Sigmoid colon (tissue), 6 donors: ENCODE measurements at regions not wholly inside any gene's neighbourhood (a gene's known extent, or its start where the extent isn't known, plus 50 kb on each side); places are given as distances from the start of the nearest gene placed in this dataset.
"Not testable (repeated sequence)": the region's sequence is repeated elsewhere in the genome, so short reads cannot be mapped to it uniquely, and the experiment has no call there.

Experiments
- DNase-seq: peaks from one replicate; pipeline ENCODE4 v3.0.0-alpha.2; 2019
- H3K27ac ChIP-seq, 4 donors: fragments of 200-600 bp; sonication (generic); one replicate each; pipeline ENCODE4 v1.5.1; 2016 to 2019; ENCODE audit warnings: mild to moderate bottlenecking in 1 of 4
- H3K27me3 ChIP-seq, 3 donors: fragments of 200-600 bp; sonication (generic); one replicate each; pipeline ENCODE4 v1.5.1; 2019; ENCODE audit warnings: mild to moderate bottlenecking in 1 of 3
- H3K36me3 ChIP-seq, 4 donors: fragments of 200-600 bp; sonication (generic); one replicate each; pipeline ENCODE4 v1.5.1; 2016 to 2019
- H3K4me1 ChIP-seq, 4 donors: fragments of 200-600 bp; sonication (generic); one replicate each; pipeline ENCODE4 v1.5.1; 2017 to 2019
- H3K4me3 ChIP-seq, 4 donors: fragments of 200-600 bp; sonication (generic); one replicate each; pipeline ENCODE4 v1.5.1; 2017 to 2019; ENCODE audit warnings: mild to moderate bottlenecking in 2 of 4, moderate library complexity in 1 of 4
- H3K9me3 ChIP-seq, 4 donors: fragments of 200-600 bp in 3 of 4; sonication (generic) in 3 of 4; one replicate each; pipeline versions ENCODE4 v1.5.1 to v1.6.1; 2013 to 2019
- EP300 ChIP-seq, 4 donors: sonication (generic); formaldehyde crosslinking; IDR thresholded peaks; one replicate each; pipeline ENCODE4 v1.6.1; 2017; ENCODE audit warnings: antibody characterized with exemption in 4 of 4
- POLR2A ChIP-seq, 2 donors: fragments of 450-650 bp; IDR thresholded peaks; one replicate each; pipeline ENCODE4 v1.6.1; 2016; ENCODE audit warnings: antibody characterized with exemption in 2 of 2, mild to moderate bottlenecking in 2 of 2, moderate library complexity in 2 of 2
- POLR2AphosphoS5 ChIP-seq, 4 donors: sonication (generic); formaldehyde crosslinking; IDR thresholded peaks; one replicate each; pipeline ENCODE4 v1.6.1; 2017; ENCODE audit warnings: antibody characterized with exemption in 4 of 4
- WGBS, 2 donors: extraction: QIAGEN DNeasy Blood & Tissue Kit; methylation state at CpG; one replicate each; pipeline ENCODE4 v1.1.7; 2013; 5-methylcytosine and 5-hydroxymethylcytosine counted together
- intact Hi-C: fragments of 100-400 bp; cut with DNase I; formaldehyde crosslinking; loops from one replicate; pipeline ENCODE4 v1.15.1; 2023
- TF ChIP-seq, protein P1 (sequence below), 4 experiments: fragments of 450-650 bp in 3 of 4; fragments of 200-600 bp in 1 of 4; IDR thresholded peaks; one replicate each; pipeline ENCODE4 v1.5.1; 2016 to 2019; ENCODE audit warnings: antibody characterized with exemption in 4 of 4, mild to moderate bottlenecking in 3 of 4, moderate library complexity in 2 of 4
- donor health status: healthy with polysubstance abuse.
- donor health status: healthy.

DNA sequence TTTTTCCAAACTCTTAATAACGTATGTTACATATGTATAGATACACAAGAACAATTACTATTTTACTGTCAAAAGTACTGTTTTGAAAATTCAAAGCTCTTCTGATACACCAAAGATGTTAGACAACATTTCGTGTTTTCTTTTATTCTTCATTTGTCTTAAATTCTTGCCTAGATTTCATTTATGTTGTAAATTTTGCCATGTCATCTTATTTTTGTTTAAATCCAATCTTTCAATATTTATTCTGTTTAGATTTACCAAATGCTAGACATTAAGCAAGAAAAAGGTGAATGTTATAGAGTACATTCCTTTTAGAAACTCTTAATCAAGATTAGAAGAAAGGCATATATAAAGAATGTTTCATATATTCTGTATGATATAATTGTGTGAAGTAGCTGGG is 876.9 kb downstream of the KCNT2 start:
- Histone ChIP-seq H3K27ac (no peak overlapping the region), H3K9me3 (no peaks in the 10 kb centered on the region), H3K36me3 (no peaks in the 10 kb centered on the region), H3K4me3 (no peak overlapping the region), H3K27me3 (no peaks in the 10 kb centered on the region), H3K4me1 (no peaks in the 10 kb centered on the region)
- intact Hi-C loops: no loop called here
- no peak for DNase-seq
- WGBS, 2 donors: 91 to 94% methylated on average over 2 of the region's 2 CpGs
- TF ChIP-seq POLR2A (IDR thresholded peaks at IDR 0.05) (no peak), POLR2AphosphoS5 (IDR thresholded peaks at IDR 0.05) (no peak), EP300 (IDR thresholded peaks at IDR 0.05) (no peak)
- TF ChIP-seq, protein P1, sequence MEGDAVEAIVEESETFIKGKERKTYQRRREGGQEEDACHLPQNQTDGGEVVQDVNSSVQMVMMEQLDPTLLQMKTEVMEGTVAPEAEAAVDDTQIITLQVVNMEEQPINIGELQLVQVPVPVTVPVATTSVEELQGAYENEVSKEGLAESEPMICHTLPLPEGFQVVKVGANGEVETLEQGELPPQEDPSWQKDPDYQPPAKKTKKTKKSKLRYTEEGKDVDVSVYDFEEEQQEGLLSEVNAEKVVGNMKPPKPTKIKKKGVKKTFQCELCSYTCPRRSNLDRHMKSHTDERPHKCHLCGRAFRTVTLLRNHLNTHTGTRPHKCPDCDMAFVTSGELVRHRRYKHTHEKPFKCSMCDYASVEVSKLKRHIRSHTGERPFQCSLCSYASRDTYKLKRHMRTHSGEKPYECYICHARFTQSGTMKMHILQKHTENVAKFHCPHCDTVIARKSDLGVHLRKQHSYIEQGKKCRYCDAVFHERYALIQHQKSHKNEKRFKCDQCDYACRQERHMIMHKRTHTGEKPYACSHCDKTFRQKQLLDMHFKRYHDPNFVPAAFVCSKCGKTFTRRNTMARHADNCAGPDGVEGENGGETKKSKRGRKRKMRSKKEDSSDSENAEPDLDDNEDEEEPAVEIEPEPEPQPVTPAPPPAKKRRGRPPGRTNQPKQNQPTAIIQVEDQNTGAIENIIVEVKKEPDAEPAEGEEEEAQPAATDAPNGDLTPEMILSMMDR (IDR thresholded peaks at IDR 0.05): no peak

DNA sequence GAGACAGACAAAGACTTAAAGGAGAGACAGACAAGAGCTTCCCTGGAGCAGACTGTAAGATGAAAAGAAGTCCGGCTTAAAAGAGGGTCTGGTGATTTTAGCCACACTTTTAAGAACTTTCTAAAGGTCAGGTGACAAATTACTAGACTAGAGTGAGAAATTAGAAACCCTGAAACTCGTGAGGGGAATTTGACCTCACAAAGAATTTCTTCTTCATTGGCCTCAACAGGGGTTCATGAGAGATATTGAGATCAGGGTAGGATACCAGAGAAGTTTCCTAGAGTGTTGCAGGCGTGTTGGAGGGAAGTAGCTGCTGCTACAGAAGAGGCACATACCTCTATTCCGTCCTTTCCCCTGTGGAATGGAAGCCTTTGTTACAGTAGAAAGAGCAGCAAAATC is 884.4 kb downstream of the KCNT2 start:
- WGBS, 2 donors: 86 to 91% methylated on average over 4 of the region's 4 CpGs

DNA sequence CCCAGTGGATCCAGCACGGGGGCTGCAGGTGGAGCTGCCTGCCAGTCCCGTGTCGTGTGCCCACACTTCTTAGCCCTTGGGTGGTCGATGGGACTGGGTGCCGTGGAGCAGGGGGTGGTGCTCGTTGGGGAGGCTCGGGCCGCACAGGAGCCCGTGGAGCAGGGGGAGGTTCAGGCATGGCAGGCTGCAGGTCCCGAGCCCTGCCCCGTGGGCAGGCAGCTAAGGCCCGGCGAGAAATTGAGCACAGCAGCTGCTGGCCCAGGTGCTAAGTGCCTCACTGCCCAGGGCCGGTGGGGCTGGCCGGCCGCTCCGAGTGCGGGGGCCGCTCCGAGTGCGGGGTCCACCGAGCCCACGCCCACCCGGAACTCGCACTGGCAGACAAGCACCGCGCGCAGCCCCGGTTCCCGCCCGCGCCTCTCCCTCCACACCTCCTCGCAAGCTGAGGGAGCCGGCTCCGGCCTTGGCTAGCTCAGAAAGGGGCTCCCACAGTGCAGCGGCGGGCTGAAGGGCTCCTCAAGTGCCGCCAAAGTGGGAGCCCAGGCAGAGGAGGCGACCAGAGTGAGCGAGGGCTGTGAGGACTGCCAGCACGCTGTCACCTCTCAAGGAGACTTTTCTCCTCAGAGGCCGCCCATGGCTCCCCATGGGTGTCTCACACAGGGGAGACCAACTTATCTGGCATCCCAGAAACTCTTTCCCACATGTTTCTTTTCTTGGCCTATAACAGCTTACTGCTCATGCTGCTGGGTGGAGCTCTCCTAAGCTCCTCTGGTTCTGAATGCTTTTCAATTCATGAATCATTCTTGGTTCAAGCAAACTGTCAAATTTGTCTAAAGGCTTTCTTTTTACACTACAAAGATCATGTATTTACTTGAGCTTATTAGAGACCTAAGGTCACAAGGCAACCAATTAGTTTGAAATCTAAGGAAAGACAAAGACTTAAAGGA is 885.1 kb downstream of the KCNT2 start:
- H3K36me3 ChIP-seq, H3K9me3 ChIP-seq, H3K27ac ChIP-seq, H3K4me1 ChIP-seq, intact Hi-C loops, H3K27me3 ChIP-seq, H3K4me3 ChIP-seq, DNase-seq: not testable (repeated sequence)
- WGBS, 2 donors: 96 to 97% methylated on average over 42 of the region's 42 CpGs

More for the DNA sequence above, 884.4 kb downstream of the KCNT2 start:
- TF ChIP-seq POLR2A (IDR thresholded peaks at IDR 0.05) (no peak), POLR2AphosphoS5 (IDR thresholded peaks at IDR 0.05) (no peak), EP300 (IDR thresholded peaks at IDR 0.05) (no peak)
- TF ChIP-seq, protein P1 (IDR thresholded peaks at IDR 0.05): no peak
- H3K9me3 ChIP-seq: no peaks in the 10 kb centered on the region
- H3K27me3 ChIP-seq: no peaks in the 10 kb centered on the region
- intact Hi-C loops: no loop called here
- H3K4me3 ChIP-seq: no peak overlapping the region
- no peak overlapping the region for H3K27ac ChIP-seq
- no peaks in the 10 kb centered on the region for H3K36me3 ChIP-seq
- no peaks in the 10 kb centered on the region for H3K4me1 ChIP-seq
- DNase-seq: no peak

DNA sequence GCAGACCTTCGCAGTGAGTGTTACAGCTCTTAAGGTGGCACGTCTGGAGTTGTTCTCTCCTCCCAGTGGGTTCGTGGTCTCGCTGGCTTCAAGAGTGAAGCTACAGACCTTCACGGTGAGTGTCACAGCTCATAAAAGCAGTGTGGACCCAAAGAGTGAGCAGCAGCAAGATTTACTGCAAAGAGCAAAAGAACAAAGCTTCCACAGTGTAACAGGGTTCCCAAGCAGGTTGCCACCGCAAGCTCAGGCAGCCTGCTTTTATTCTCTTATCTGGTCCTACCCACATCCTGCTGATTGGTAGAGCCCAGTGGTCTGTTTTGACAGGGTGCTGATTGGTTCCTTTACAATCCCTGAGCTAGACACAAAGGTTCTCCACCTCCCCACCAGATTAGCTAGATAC is 886.1 kb downstream of the KCNT2 start:
- DNase-seq, H3K9me3 ChIP-seq, H3K27ac ChIP-seq, H3K4me1 ChIP-seq, H3K4me3 ChIP-seq, intact Hi-C loops, H3K27me3 ChIP-seq, H3K36me3 ChIP-seq: not testable (repeated sequence)
- 25 to 79% methylated on average over 6 of the region's 6 CpGs for WGBS, 2 donors

DNA sequence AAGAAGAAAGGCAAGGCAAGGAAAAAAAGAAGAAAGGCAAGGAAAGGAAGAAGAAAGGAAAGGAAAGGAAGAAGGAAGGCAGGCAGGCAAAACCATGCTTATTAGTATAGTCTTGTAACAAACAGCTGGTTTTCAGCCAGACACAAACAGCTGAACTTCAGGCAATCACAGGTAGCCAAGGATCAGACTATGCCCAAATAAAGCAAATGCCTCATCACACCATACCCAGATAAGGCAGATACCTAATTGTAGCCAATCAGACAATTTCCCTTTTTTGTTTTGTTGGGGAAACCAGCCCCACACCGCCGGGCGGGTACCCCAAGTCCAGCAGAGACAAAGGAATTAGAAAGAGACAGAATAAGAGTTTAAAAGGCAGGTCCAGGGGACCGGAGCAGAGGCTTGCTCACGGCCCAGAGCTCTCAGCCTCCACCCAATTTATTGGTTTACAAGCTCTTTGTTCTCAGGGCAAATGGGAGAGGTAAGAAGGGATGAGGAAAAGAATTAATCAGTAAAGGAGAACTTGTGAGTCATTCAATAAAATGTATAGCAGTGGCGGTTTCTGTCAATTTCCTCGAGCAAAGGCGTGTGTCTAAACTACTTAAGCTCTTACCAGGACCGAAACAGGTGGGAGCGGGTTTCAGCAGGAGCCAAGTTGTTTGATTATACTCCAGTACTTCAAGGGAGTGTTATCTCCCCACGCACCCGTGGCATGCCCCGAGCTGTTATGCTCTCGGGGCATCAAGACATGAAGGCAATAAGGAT is 886.8 kb downstream of the KCNT2 start:
- no peak for DNase-seq
- Histone ChIP-seq H3K27ac (no peak overlapping the region), H3K27me3 (no peaks in the 10 kb centered on the region), H3K9me3 (no peaks in the 10 kb centered on the region), H3K36me3 (no peaks in the 10 kb centered on the region), H3K4me1 (no peaks in the 10 kb centered on the region), H3K4me3 (no peak overlapping the region)
- TF ChIP-seq, protein P1 (IDR thresholded peaks at IDR 0.05): no peak
- TF ChIP-seq EP300 (IDR thresholded peaks at IDR 0.05) (no peak), POLR2A (IDR thresholded peaks at IDR 0.05) (no peak), POLR2AphosphoS5 (IDR thresholded peaks at IDR 0.05) (no peak)
- intact Hi-C loops: no loop called here
- WGBS, 2 donors: 21 to 75% methylated on average over 14 of the region's 14 CpGs
